DND-41 (cell line): ENCODE measurements at regions not wholly inside any gene's neighbourhood (a gene's known extent, or its start where the extent isn't known, plus 50 kb on each side); places are given as distances from the start of the nearest gene placed in this dataset.

Source experiments
- EZH2 ChIP-seq: IDR thresholded peaks from 3 replicates; pipeline ENCODE4 v1.6.1; 2012; ENCODE audit warnings: borderline replicate concordance, low read depth, mild to moderate bottlenecking, moderate library complexity, low read length, inconsistent platforms; ENCODE audit not compliant: severe bottlenecking
- TF ChIP-seq, protein P1 (sequence below): IDR thresholded peaks from 2 replicates; pipeline ENCODE4 v1.5.1; 2012; ENCODE audit warnings: borderline replicate concordance, low read length, moderate library complexity, mild to moderate bottlenecking; ENCODE audit not compliant: poor library complexity, severe bottlenecking; ENCODE audit errors: extremely low read depth

DNA sequence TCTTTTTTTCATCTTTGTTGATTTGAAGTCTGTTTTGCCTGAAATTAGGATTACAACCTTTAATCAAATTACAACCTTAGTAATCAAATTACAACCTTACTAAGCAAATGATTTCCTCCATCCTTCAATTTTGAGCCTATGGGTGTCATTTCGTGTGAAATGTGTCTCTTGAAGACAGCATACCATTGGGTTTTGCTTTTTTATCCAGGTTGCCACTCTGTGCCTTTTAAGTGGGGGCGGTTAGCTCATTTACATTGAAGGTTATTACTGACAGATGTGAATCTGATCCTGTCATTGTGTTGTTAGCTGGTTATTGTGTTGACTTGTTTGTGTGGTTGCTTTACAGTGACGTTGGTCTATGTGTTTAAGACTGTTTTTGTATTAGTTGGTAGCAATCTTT lies 74.8 kb upstream of the BCL9 start:
- TF ChIP-seq, protein P1, sequence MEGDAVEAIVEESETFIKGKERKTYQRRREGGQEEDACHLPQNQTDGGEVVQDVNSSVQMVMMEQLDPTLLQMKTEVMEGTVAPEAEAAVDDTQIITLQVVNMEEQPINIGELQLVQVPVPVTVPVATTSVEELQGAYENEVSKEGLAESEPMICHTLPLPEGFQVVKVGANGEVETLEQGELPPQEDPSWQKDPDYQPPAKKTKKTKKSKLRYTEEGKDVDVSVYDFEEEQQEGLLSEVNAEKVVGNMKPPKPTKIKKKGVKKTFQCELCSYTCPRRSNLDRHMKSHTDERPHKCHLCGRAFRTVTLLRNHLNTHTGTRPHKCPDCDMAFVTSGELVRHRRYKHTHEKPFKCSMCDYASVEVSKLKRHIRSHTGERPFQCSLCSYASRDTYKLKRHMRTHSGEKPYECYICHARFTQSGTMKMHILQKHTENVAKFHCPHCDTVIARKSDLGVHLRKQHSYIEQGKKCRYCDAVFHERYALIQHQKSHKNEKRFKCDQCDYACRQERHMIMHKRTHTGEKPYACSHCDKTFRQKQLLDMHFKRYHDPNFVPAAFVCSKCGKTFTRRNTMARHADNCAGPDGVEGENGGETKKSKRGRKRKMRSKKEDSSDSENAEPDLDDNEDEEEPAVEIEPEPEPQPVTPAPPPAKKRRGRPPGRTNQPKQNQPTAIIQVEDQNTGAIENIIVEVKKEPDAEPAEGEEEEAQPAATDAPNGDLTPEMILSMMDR, result no peak
- no peak for TF ChIP-seq EZH2
